Neural progenitor cell (in vitro differentiated cells): ENCODE measurements at regions not wholly inside any gene's neighbourhood (a gene's known extent, or its start where the extent isn't known, plus 50 kb on each side); places are given as distances from the start of the nearest gene placed in this dataset.

Source experiments
- DNase-seq: peaks from one replicate; pipeline ENCODE4 v3.0.0-alpha.2; 2016; ENCODE audit warnings: low spot score
- H2AFZ ChIP-seq: fragments of 200-600 bp; sonication (generic); replicated peaks from 2 replicates; pipeline ENCODE4 v1.6.1; 2016; ENCODE audit warnings: antibody characterized with exemption
- H3F3A ChIP-seq: fragments of 200-600 bp; sonication (generic); 2 replicates; pipeline ENCODE4 v1.6.1; 2016; ENCODE audit warnings: antibody characterized with exemption, low read depth
- H3K27ac ChIP-seq: fragments of 200-600 bp; sonication (generic); 2 replicates; pipeline ENCODE4 v1.5.1; 2016; ENCODE audit warnings: mild to moderate bottlenecking
- H3K27me3 ChIP-seq: fragments of 200-600 bp; sonication (generic); 2 replicates; pipeline ENCODE4 v1.6.1; 2016; ENCODE audit warnings: mild to moderate bottlenecking, moderate library complexity
- H3K36me3 ChIP-seq: fragments of 200-600 bp; sonication (generic); 2 replicates; pipeline ENCODE4 v1.5.1; 2016
- H3K4me1 ChIP-seq: fragments of 200-600 bp; sonication (generic); 2 replicates; pipeline ENCODE4 v1.6.1; 2016; ENCODE audit warnings: mixed run types
- H3K4me2 ChIP-seq: fragments of 200-600 bp; sonication (generic); 2 replicates; pipeline ENCODE4 v1.6.1; 2016
- H3K4me3 ChIP-seq: fragments of 200-600 bp; sonication (generic); 2 replicates; pipeline ENCODE4 v1.5.1; 2016
- H3K79me2 ChIP-seq: fragments of 200-600 bp; sonication (generic); 2 replicates; pipeline ENCODE4 v1.6.1; 2016; ENCODE audit warnings: low read depth
- H3K9ac ChIP-seq: fragments of 200-600 bp; sonication (generic); 2 replicates; pipeline ENCODE4 v1.6.1; 2016
- H3K9me3 ChIP-seq: fragments of 200-600 bp; sonication (generic); 2 replicates; pipeline ENCODE4 v1.5.1; 2016; ENCODE audit warnings: low read depth
- H4K20me1 ChIP-seq: fragments of 200-600 bp; sonication (generic); 2 replicates; pipeline ENCODE4 v1.6.1; 2016; ENCODE audit warnings: low read depth
- H3K27ac Mint-ChIP-seq: 3 replicates; pipeline ENCODE4 v1.8.0; 2021; ENCODE audit warnings: mixed read lengths
- H3K27me3 Mint-ChIP-seq: 2 replicates; pipeline ENCODE4 v1.8.0; 2022; ENCODE audit warnings: low read depth, mild to moderate bottlenecking, inconsistent platforms, moderate library complexity, mixed read lengths; ENCODE audit not compliant: insufficient read depth
- H3K36me3 Mint-ChIP-seq: 3 replicates; pipeline ENCODE4 v1.8.0; 2021; ENCODE audit warnings: mixed read lengths
- H3K4me1 Mint-ChIP-seq: 3 replicates; pipeline ENCODE4 v1.8.0; 2021; ENCODE audit warnings: mixed read lengths
- H3K4me3 Mint-ChIP-seq: 3 replicates; pipeline ENCODE4 v1.8.0; 2021; ENCODE audit warnings: mild to moderate bottlenecking, moderate library complexity, mixed read lengths
- H3K9me3 Mint-ChIP-seq: 3 replicates; pipeline ENCODE4 v1.8.0; 2020; ENCODE audit warnings: mixed read lengths
- EZH2 ChIP-seq: fragments of 200-600 bp; sonication (generic); IDR thresholded peaks from 2 replicates; pipeline ENCODE4 v1.6.1; 2017; ENCODE audit warnings: antibody characterized with exemption, mild to moderate bottlenecking, moderate library complexity
- EZH2phosphoT487 ChIP-seq: fragments of 200-600 bp; sonication (generic); IDR thresholded peaks from 2 replicates; pipeline ENCODE4 v1.6.1; 2017; ENCODE audit warnings: antibody characterized with exemption
- TF ChIP-seq, protein P1 (sequence below): fragments of 200-600 bp; sonication (generic); IDR thresholded peaks from 2 replicates; pipeline ENCODE4 v1.5.1; 2017; ENCODE audit warnings: antibody characterized with exemption, mild to moderate bottlenecking

- Histone ChIP-seq H3K9ac (no peak overlapping the region), H2AFZ (no peak overlapping the region), H3K36me3 (no peaks in the 10 kb centered on the region), H3K79me2 (no peaks in the 10 kb centered on the region), H3F3A (no peaks in the 10 kb centered on the region), H3K4me3 (no peak overlapping the region), H3K27ac (no peak overlapping the region), H3K27me3 (no peaks in the 10 kb centered on the region), H3K4me1 (no peaks in the 10 kb centered on the region), H3K4me2 (no peak overlapping the region), H4K20me1 (no peaks in the 10 kb centered on the region), H3K9me3 (no peaks in the 10 kb centered on the region)
- peaks cover 1% of the 10 kb centered on the region for H3K9me3 Mint-ChIP-seq
- no peak for DNase-seq
- no peak overlapping the region for H3K4me3 Mint-ChIP-seq
- no peak overlapping the region for H3K27ac Mint-ChIP-seq
- no peaks in the 10 kb centered on the region for H3K4me1 Mint-ChIP-seq
- H3K36me3 Mint-ChIP-seq = no peaks in the 10 kb centered on the region
- no peaks in the 10 kb centered on the region for H3K27me3 Mint-ChIP-seq
- TF ChIP-seq EZH2 = no peak
- no peak for TF ChIP-seq EZH2phosphoT487
- TF ChIP-seq, protein P1, sequence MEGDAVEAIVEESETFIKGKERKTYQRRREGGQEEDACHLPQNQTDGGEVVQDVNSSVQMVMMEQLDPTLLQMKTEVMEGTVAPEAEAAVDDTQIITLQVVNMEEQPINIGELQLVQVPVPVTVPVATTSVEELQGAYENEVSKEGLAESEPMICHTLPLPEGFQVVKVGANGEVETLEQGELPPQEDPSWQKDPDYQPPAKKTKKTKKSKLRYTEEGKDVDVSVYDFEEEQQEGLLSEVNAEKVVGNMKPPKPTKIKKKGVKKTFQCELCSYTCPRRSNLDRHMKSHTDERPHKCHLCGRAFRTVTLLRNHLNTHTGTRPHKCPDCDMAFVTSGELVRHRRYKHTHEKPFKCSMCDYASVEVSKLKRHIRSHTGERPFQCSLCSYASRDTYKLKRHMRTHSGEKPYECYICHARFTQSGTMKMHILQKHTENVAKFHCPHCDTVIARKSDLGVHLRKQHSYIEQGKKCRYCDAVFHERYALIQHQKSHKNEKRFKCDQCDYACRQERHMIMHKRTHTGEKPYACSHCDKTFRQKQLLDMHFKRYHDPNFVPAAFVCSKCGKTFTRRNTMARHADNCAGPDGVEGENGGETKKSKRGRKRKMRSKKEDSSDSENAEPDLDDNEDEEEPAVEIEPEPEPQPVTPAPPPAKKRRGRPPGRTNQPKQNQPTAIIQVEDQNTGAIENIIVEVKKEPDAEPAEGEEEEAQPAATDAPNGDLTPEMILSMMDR = no peak
Observed at GRCh38 chr5:101068298-101068697, 165.2 kb upstream of the ST8SIA4 start.

DNA sequence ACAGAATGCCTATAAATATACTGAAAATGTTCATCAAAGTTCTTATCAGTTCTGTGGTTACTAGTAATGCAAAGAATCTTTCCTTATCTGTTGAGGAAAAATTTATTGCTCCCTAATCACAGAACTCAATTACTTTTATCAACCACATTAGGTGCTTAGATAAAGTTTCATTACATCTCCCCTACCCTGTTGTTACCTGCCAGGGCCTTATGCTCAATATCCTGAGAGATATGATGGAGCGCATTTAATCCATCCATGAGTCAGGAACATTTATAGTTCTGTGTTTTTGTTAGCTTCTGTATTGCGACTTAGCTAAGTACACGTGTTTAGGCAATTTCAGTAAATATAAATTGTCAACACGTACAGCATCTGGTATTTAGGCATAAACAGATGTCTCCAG is 164.3 kb upstream of the ST8SIA4 start:
- Mint-ChIP-seq H3K27ac (no peak overlapping the region), H3K36me3 (no peaks in the 10 kb centered on the region), H3K27me3 (no peaks in the 10 kb centered on the region), H3K4me1 (no peaks in the 10 kb centered on the region), H3K4me3 (no peak overlapping the region), H3K9me3 (peaks cover 6% of the 10 kb centered on the region)
- no peaks in the 10 kb centered on the region for H3K27me3 ChIP-seq
- no peaks in the 10 kb centered on the region for H3K79me2 ChIP-seq
- H3K27ac ChIP-seq = no peak overlapping the region
- DNase-seq = no peak
- no peak overlapping the region for H3K9ac ChIP-seq
- H4K20me1 ChIP-seq = no peaks in the 10 kb centered on the region
- H3K4me3 ChIP-seq = no peak overlapping the region
- no peak overlapping the region for H3K4me2 ChIP-seq
- no peaks in the 10 kb centered on the region for H3K4me1 ChIP-seq
- TF ChIP-seq EZH2phosphoT487 (no peak), EZH2 (no peak)
- TF ChIP-seq, protein P1 = no peak
- no peak overlapping the region for H2AFZ ChIP-seq
- H3K36me3 ChIP-seq = no peaks in the 10 kb centered on the region
- no peaks in the 10 kb centered on the region for H3K9me3 ChIP-seq
- no peaks in the 10 kb centered on the region for H3F3A ChIP-seq

DNA sequence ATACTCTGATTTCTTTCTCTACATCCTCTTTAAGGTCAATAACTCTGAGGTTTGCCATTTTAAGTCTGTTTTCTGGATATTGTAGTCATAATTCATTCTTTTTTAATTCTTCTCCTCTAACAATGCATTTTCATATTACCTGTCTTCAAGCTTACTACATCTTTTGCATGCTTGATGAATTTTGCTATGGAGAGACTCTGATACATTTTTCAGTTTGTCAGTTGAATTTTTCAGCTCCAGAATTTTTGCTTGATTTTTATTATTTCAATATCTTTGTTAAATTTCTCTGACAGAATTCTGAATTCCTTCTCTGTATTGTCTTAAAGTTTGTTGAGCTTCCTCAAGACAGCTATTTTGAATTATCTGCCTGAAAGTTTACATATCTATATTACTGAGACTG is 159.8 kb upstream of the ST8SIA4 start:
- Histone ChIP-seq H3K27ac (no peak overlapping the region), H2AFZ (no peak overlapping the region), H3K27me3 (no peaks in the 10 kb centered on the region), H3K4me1 (no peaks in the 10 kb centered on the region), H4K20me1 (no peaks in the 10 kb centered on the region), H3K4me3 (no peak overlapping the region), H3K9ac (no peak overlapping the region), H3K79me2 (no peaks in the 10 kb centered on the region), H3K36me3 (no peaks in the 10 kb centered on the region), H3F3A (no peaks in the 10 kb centered on the region), H3K9me3 (no peaks in the 10 kb centered on the region), H3K4me2 (no peak overlapping the region)
- H3K36me3 Mint-ChIP-seq = no peaks in the 10 kb centered on the region
- H3K4me3 Mint-ChIP-seq = no peak overlapping the region
- TF ChIP-seq, protein P1 = no peak
- no peak for TF ChIP-seq EZH2phosphoT487
- TF ChIP-seq EZH2 = no peak
- no peaks in the 10 kb centered on the region for H3K4me1 Mint-ChIP-seq
- no peak for DNase-seq
- no peak overlapping the region for H3K27ac Mint-ChIP-seq
- H3K27me3 Mint-ChIP-seq = no peaks in the 10 kb centered on the region
- H3K9me3 Mint-ChIP-seq = peaks cover 12% of the 10 kb centered on the region

DNA sequence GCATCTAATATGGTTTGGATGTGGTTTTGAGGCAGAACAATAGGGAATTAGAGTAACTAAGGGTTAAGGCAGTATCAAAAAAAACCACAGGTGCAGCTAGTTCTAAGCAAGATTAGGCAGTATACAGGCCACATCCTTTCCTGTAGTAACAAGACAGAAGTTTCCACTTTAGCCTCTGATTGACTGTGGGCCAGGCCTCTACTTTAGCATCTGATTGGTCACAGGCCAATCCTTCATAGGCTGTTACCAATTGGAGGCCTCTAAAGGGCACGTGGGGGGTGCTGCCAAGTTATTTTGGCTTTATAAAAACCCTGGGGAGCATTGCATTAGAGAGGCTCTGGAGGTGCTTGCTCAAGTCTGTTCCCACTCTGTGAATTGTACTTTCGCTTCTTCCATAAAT is 144.1 kb upstream of the ST8SIA4 start:
- H3K36me3 ChIP-seq = no peaks in the 10 kb centered on the region
- no peaks in the 10 kb centered on the region for H3K27me3 ChIP-seq
- Mint-ChIP-seq H3K9me3 (no peaks in the 10 kb centered on the region), H3K27ac (no peak overlapping the region), H3K4me3 (no peak overlapping the region), H3K4me1 (no peaks in the 10 kb centered on the region), H3K36me3 (no peaks in the 10 kb centered on the region), H3K27me3 (no peaks in the 10 kb centered on the region)
- no peak overlapping the region for H3K9ac ChIP-seq
- H3K27ac ChIP-seq = no peak overlapping the region
- no peaks in the 10 kb centered on the region for H4K20me1 ChIP-seq
- no peak overlapping the region for H3K4me2 ChIP-seq
- DNase-seq = no peak
- H3K4me3 ChIP-seq = no peak overlapping the region
- H3K9me3 ChIP-seq = no peaks in the 10 kb centered on the region
- H2AFZ ChIP-seq = no peak overlapping the region
- no peaks in the 10 kb centered on the region for H3F3A ChIP-seq
- no peaks in the 10 kb centered on the region for H3K4me1 ChIP-seq
- no peak for TF ChIP-seq EZH2phosphoT487
- no peak for TF ChIP-seq EZH2
- TF ChIP-seq, protein P1 = no peak
- no peaks in the 10 kb centered on the region for H3K79me2 ChIP-seq
